K562 (cell line): ENCODE measurements at regions not wholly inside any gene's neighbourhood (a gene's known extent, or its start where the extent isn't known, plus 50 kb on each side); places are given as distances from the start of the nearest gene placed in this dataset.

Source experiments
- SIN3A ChIP-seq, 2 experiments: fragments of 150-350 bp in 1 of 2; IDR thresholded peaks; 2 replicates each; pipeline ENCODE4 v1.6.1; 2011 to 2016; ENCODE audit warnings: borderline replicate concordance in 2 of 2, low read depth in 2 of 2, low read length in 2 of 2, mild to moderate bottlenecking in 2 of 2, moderate library complexity in 2 of 2; ENCODE audit not compliant: control insufficient read depth in 1 of 2
- TF ChIP-seq, protein P1 (sequence below): sonication (generic); formaldehyde crosslinking; IDR thresholded peaks from 2 replicates; pipeline ENCODE4 v1.8.0; 2022; ENCODE audit warnings: mild to moderate bottlenecking, low read depth, missing genetic modification reagents
- TF ChIP-seq, protein P2 (sequence below), 3 experiments: IDR thresholded peaks in 2 of 3; conservative IDR thresholded peaks in 1 of 3; 2 replicates each; pipeline ENCODE4 v1.5.1; 2011 to 2012; ENCODE audit warnings: low read length in 3 of 3, mild to moderate bottlenecking in 3 of 3, control low read depth in 2 of 3, improper control_type of control experiment in 1 of 3, inconsistent platforms in 1 of 3, low read depth in 1 of 3, mixed read lengths in 1 of 3, moderate library complexity in 1 of 3; ENCODE audit not compliant: insufficient read depth in 2 of 3

DNA sequence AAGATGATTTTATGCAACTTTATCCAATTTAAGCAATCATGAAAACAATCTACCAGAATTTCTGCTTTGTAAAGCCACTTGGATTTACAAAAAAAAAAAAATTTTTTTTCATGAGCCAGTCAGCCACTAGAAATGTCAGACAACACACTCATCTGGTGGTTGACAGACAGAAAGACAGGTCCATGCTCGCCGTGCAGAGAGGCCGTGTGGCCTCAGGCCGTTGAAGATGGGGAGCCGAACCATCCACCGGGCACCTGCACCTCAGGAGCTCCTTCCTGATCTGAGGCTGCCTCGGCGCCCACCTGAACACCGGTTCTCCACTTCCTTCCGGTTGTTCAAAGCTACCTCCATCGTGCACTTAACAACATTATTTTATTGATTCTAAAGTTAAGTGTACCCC is 138.0 kb upstream of the IRX4 start:
- TF ChIP-seq, protein P1, sequence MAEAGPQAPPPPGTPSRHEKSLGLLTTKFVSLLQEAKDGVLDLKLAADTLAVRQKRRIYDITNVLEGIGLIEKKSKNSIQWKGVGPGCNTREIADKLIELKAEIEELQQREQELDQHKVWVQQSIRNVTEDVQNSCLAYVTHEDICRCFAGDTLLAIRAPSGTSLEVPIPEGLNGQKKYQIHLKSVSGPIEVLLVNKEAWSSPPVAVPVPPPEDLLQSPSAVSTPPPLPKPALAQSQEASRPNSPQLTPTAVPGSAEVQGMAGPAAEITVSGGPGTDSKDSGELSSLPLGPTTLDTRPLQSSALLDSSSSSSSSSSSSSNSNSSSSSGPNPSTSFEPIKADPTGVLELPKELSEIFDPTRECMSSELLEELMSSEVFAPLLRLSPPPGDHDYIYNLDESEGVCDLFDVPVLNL (CRISPR knock-in tag), result no peak
- no peak for TF ChIP-seq SIN3A (IDR thresholded peaks at IDR 0.05; ENCODE audit: borderline replicate concordance in 2 of 2, control insufficient read depth in 1 of 2, low read depth in 2 of 2, low read length in 2 of 2)
- TF ChIP-seq, protein P2, sequence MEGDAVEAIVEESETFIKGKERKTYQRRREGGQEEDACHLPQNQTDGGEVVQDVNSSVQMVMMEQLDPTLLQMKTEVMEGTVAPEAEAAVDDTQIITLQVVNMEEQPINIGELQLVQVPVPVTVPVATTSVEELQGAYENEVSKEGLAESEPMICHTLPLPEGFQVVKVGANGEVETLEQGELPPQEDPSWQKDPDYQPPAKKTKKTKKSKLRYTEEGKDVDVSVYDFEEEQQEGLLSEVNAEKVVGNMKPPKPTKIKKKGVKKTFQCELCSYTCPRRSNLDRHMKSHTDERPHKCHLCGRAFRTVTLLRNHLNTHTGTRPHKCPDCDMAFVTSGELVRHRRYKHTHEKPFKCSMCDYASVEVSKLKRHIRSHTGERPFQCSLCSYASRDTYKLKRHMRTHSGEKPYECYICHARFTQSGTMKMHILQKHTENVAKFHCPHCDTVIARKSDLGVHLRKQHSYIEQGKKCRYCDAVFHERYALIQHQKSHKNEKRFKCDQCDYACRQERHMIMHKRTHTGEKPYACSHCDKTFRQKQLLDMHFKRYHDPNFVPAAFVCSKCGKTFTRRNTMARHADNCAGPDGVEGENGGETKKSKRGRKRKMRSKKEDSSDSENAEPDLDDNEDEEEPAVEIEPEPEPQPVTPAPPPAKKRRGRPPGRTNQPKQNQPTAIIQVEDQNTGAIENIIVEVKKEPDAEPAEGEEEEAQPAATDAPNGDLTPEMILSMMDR (IDR thresholded peaks at IDR 0.05 in 2 of 3, conservative IDR thresholded peaks at IDR 0.05 in 1 of 3; ENCODE audit: insufficient read depth in 2 of 3, low read depth in 1 of 3, low read length in 3 of 3), result no peak
